ENCODE measurements at regions not wholly inside any gene's neighbourhood (a gene's known extent, or its start where the extent isn't known, plus 50 kb on each side); places are given as distances from the start of the nearest gene placed in this dataset.

DNA sequence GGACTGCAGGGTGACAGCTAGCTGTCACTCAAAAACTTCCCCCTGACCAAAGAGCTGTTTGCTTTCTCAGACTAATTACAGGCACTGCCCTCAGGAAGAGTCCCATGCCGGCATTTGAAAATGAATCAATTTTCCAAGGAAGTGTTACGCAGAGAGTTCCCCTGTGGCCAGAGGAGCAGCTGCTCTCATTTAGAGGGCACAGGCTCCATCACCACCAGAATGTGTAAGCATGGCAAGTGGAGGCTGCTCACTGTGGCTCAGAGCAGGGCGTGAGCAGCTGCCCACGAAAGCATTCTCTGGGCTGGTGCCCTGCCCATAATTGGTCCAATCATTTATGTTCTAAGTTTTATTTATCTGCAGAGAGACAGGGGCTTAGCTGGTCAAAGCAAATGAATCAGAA lies 202.2 kb downstream of the RAMP3 start:
- no peak for DNase-seq

- DNase-seq = no peak
These were observed 206.1 kb downstream of the RAMP3 start for GRCh38 chr7:45363669-45364068.

- peak in 1 of 2 experiments; percentile 16 for DNase-seq
These were observed 207.8 kb downstream of the RAMP3 start for GRCh38 chr7:45365341-45365740.

DNA sequence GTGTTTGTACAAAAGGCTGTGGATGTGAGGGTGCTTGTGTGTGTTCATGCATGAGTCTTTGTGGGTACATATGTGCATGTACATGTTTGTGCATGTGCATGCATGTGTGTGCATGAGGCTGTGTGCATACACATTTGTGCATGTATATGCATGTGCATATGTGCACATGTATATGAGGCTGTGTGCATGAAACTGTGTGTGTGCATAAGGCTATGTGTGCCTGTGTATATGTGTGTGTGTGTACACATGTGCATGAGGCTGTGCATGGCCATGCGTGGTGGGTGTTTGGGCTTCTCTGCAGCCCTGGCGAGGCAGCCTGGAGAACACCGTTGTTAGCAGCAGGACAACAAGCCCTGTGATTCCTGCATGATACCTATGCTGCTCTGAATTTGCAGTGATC lies 207.7 kb upstream of the ADCY1 start:
- DNase-seq = no peak

DNA sequence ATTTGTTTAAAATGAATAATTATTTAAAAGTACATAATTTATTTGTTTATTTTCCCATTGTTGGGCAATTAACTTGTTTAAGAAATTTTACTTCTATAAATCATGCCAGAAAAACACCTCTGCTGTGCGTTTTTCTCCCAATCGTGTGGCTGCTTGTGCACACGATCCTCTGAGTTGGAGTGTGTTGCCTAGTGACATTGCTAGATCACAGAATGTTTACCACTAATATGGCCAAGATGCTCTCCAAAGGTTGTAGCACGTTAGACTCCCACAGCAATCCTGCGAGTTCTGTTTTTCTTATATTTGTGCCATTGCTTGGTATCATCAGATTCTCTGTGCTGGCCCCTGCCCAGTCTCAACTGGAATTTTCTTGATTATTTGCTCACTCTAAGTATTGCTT lies 207.1 kb upstream of the ADCY1 start:
- no peak for DNase-seq

GRCh38 chr7:45368129-45368807 lies 205.9 kb upstream of the ADCY1 start:
- no peak for DNase-seq

DNA sequence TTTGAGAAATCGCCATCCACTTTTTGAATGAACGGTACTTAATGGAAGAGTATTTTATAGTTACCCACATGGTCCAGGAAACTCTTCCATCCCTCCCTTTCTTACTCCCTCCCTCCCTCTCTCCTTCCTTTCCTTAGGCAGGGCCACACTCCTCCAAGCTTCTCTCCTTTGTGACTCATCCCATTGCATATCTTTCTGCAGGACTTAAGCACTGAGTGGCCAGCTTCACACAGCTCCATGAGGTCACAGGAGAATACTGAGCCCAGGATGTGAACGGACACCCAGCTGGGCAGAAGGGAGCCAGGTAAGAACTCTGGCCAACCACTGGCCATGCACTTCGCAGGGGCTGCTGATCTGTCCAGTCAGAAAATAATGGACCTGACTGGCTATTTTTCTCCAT lies 189.7 kb upstream of the ADCY1 start:
- DNase-seq = no peak

- no peak for DNase-seq
These were observed 186.3 kb upstream of the ADCY1 start for GRCh38 chr7:45387837-45388236.

- no peak for DNase-seq
These were observed 184.9 kb upstream of the ADCY1 start for GRCh38 chr7:45389073-45389872.

- DNase-seq = no peak
These were observed 184.0 kb upstream of the ADCY1 start for GRCh38 chr7:45390180-45390579.

- DNase-seq = no peak
These were observed 183.4 kb upstream of the ADCY1 start for GRCh38 chr7:45390731-45391130.

- DNase-seq = peak in 1 of 2 experiments; percentile 11
These were observed 182.3 kb upstream of the ADCY1 start for GRCh38 chr7:45391618-45392451.

DNA sequence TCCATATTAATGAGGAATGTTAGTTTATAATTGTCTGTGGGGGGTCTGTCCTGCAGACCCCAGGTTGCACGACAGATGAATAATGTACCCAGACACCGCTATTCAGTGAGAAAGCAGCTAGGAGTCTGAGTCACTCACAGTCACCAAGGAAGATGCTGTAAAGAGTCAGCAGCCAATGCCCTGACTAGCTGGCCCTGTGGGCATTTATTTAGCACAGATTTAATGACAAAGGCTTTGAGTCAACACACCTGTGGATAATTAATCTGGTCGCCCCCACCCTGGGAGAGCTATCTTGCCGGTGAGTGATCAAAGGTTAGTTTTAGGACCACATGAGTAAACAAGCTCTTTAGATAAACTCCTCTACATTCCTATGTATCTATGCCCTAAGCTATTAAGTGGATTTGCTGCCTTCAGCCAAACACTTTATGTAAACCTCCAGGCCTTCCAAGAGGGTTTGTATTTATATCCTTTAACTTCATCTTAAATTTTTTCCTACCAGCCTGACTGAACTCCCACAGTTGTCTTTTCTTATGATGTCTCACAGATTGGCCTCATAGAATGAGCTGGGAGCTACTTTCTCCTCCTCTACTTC lies 180.0 kb upstream of the ADCY1 start:
- no peak for DNase-seq

DNA sequence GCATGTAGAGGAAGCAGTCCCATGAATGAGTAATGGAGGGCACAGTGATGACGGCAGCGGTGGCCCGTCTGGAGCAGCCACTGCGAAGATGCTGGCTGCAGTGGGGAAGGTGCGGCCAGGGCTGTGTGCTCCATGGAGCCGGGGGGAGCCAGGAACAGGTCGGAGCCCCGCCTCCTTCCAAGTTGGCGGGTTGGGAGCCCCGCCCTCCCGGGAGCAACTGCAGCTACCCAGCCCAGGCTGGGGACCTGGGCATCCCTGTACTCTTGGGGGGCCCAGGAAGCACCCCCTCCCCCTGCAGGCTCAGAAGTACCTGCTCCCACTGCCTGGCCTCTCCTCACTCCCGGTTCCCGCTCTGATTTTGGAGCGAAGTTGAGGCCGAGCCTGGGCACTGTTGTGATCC lies 175.1 kb upstream of the ADCY1 start:
- no peak for DNase-seq

DNA sequence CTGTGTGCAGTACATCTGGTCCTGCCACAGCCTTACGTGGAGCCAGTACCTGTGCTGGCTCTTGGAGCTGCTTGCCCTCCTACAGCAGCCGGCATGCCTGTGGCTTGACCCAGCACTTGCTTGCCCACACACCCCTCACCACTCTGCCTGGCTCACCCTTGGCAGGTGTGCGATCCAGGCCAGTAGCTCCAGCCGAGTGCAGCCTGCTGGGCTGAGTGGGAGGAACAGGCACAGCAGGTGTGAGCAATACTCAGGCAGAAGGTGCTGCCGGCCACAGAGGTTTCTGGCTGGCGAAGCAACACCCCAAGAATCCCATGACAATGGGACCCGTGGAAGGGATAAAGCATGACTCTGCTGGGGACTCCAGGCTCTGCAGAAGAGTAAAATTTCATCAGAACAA lies 173.5 kb upstream of the ADCY1 start:
- peak in 1 of 2 experiments; percentile 24 for DNase-seq

- no peak for DNase-seq
These were observed 173.0 kb upstream of the ADCY1 start for GRCh38 chr7:45401155-45401554.

DNA sequence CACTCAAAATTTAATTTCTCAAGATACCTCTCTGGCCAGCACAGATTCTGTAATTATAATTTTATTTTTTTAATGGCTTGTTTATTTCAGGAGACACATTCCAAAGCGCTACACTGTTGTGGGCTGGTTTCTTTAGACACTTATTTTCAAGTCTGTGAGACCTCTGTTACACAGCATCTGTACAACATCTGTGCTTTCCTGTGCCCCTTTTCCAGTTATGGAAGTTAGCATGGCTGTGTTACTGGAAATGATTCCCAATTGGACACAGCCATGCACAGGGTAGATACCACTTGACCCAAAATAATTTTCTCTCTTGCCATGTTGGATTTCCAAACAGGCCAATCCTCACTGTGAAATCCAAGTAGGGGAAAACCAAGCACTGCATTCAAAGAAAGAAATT lies 172.3 kb upstream of the ADCY1 start:
- DNase-seq = no peak

- DNase-seq = no peak
These were observed 171.5 kb upstream of the ADCY1 start for GRCh38 chr7:45402480-45403218.

- no peak for DNase-seq
These were observed 169.5 kb upstream of the ADCY1 start for GRCh38 chr7:45404622-45405021.

DNA sequence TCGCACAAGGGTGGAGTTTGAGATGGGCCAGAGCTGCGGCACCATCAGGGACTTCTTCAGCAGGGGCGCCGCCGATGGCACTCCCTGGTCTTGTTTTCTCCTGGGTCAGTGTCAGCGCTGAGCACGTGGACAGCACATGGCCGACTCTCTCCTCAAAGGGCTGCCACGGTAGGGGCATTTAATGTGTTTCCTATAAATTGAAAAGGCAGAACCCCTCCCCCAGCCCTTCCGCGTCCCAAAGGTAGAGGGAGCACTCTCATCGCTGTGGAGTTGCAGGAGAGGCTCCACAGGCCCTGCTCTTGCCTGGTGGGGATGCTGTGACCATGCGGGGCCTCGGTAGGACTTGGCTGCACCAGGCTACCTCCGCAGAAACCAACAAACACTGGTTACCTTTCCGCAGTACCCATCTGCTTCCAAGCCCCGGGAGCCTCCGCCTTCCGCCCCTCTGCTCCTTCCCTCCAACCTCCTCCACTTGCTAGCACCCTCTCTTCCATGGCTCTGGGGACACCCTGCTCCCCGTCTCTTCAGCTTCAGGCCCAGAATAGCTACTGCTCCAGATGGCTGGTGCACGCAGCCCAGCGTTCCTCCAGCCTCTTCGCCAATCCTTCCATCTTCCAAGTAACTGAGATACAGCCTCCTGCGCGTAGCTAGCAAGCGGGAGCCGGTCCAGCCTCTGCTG lies 166.3 kb upstream of the ADCY1 start:
- DNase-seq = peak in 1 of 2 experiments; percentile 31

DNA sequence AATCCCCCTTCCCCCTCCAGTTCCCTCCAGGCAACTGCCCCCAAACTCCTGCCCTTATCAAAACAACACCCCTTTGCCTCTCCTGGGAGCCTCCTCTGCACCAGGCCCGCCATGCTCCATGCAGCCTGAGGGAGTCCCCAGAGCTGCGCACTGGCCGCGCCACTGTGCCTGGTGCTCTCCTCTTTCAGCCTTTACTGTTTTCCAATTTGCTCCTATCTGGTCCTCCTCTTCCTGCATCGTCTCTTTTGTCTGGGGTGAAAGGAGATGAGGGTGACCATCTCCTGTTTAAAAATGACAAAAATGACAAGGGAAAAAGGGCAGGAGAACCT lies 165.8 kb upstream of the ADCY1 start:
- no peak for DNase-seq

- no peak for DNase-seq
These were observed 163.3 kb upstream of the ADCY1 start for GRCh38 chr7:45410893-45411292.
